ENCODE measurements at regions not wholly inside any gene's neighbourhood (a gene's known extent, or its start where the extent isn't known, plus 50 kb on each side); places are given as distances from the start of the nearest gene placed in this dataset.

DNA sequence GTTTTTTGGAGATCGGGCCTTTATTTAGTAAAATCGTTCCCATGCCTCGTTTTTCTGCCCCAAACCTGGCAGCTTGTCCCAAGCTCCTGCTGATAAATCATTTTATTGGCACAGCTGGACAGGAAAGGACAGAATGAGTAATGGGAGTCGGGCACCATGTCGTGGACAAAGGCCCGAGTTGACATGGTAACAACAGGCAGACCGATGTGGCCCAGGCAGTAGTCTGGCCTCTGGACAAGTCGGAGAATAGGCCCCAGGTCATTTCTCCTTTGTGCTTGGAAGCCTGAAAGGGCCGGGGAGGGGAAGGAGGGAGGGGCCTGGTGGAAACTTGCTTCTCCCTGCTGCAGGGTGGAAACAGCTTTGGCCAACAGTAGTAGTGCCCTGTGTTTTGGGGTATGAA is 234.9 kb downstream of the SUDS3 start:
- DNase-seq: no peak

DNA sequence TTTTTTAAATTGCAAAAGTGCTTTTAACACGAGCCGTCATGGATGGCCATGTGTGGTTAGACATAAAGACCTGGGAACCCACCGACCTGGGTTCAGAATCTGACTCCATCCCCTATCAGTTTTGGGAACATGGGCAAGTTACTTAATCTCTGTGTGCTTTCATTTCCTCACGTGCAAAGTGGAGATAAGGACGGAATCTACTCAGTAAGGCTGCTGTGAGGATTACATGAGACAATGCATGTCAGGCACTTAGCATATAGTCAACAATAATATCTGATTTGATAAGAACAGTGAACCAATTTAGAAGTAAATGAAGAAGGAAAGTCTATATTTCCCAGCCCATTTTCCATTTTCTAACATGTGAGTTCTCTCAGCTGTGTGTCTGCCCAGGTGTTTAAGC is 235.4 kb downstream of the SUDS3 start:
- no peak for DNase-seq

DNA sequence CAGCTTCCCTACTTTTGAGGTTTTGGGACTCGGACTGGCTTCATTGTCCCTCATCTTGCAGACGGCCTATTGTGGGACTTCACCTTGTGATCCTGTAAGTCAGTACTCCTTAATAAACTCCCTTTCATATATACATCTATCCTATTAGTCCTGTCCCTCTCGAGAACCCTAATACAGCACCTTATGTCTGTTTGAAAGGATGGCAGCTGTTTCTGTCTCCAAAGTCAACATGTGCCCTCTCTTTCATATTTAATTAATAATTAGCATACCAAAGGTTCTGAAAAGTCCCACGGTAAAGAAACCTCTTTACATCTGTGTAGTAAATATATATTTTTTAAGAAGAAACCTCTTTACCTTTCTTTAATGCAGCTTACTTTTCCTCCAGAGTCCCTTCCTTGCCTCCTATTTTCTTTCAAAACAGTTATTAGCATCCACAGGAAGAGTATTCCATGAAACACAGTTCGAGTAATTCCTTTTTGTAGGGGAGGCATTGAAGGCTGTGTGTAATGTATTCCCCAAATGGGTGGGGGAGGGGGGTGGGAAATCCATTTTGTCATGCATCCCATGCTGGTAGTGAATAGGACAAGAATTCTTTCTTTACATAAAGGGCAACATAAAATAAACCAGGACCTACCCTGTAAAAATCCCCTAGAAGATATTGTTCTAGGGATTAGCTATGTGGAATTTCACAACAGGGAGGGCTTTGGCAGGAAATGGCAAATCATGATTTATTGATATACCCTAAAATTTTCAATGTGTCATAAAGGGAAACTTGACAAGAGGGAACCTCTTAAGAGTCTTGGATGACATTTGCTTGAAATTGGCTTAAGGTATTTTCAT is 241.5 kb downstream of the SUDS3 start:
- no peak for DNase-seq

DNA sequence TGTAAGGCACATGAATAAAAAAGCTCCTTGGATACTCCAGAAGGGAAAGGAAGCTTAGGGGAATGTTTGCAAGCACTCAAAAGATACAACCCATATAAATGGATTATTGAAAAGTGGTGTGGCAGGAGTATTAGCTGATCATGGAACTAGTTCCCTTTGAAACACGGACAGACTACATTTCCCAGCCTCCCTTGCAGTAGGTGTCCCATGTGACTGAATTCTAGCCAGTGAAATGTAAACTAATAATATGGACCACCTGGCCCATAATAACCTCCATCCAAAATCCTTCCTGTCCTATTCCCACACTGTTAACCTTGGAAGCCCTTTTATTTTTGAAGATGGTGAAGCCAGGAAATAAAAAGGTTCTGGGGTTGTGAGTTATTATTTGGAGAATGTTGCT is 242.3 kb downstream of the SUDS3 start:
- DNase-seq: no peak

DNA sequence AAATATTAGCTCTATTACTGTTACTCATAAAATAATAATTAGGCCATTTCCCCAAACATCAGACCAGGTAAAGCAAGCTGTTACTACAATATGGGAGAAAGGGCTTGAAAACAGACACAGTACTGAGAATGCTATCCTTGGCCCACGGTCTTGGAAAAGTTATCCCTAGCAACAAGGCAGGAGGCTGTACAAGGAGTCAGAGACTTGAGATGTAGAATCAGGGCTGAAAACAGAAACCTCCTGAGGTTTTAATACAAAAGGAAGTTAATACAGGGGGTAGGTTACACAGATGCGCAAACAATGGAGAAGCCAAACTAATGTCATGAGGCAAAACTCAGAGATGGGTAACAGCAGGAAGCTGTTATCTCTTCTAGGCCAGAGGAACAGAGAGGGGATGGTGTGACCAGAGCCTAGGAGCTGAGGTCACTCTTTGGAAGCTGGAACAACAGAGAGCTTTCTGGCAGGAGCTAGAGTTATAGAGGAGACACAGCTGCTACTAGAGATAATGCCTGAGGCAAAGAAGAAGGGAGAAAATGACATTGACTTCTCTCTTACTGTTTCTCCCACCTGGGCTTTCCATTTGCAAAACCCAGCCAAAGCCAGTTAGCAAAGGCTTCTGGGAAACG is 248.8 kb downstream of the SUDS3 start:
- DNase-seq: no peak

DNA sequence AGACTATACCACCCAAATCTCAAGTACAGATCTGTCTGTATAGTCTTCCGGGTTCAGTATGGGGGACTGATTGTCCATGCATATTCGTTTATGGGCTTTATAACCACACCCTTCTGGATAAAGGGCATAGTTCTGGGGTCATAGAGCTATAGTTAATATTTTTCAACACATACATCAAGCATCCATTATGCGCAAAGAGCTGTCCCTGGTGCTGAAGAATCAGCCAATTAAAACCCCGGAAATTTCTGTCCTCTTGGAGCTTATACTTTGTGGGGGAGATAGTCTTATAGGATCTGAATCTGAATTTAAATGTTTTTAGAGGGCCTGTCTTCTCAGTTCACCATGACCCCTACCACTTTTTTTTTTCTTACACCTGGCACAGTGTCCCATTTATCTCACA is 256.7 kb downstream of the SUDS3 start:
- no peak for DNase-seq

DNA sequence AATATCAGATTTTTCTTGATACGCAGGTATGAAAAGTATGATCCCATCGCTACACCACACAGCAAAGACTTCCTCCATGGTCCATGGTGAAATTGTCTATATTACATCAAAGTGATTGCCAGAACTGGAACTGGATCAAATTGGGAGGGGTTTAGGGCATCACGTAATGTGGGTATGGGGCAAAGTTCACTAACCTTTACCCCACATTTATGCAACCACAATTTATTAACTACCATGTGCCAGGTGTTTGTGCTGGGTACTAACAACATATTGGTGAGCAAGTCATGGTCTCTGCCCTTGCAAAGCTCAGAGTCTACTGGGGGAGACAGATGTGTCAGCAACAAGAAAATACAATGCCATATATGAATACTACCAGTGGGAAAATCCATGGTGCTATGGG is 258.9 kb downstream of the SUDS3 start:
- DNase-seq: no peak

DNA sequence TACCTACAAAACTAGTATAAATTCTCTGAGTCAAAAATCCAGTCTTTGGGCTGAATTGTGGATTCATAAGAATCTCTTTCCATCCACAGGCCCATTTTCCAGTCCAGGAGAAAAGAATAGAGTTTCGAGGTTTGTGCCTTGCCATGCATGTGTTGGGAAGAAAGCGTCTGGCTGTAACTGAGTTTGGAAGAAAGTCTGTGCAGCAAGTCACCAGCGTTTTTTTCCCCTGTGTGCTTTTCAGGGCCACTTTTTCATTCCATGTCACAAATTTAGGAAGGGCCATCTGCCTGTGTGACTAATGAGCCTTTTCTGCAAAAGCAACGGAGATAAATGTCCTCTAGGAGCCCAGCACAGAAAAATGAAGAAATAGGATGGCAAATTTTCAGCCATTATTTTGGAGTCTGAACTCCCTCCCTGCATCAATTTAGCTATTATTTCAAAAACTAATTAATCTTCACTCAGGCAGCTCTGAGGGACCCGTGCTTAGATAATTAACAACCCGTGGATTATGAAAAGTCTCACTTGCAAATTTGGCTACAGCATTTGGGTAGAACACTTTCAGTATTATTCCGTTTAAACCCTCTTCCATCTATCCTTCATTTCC is 261.5 kb downstream of the SUDS3 start:
- DNase-seq: no peak

DNA sequence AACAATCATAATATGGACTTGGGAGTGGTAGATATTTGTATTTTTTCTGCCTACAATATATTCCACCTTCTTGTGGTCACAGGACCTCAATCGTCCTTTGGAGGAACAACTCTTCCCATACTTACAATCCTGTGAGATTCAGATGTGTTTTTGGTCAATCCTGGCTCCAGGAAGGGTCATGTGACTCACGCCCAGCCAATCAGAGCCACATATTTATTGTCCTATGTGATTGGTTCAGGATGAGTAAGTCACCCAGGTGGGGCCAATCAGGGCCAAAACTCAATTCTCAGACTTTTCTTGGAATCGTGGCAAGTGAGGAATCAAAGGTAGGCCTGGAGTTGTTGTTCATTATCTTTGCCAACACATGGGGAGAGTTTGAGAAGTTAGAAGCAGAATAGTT is 264.9 kb downstream of the SUDS3 start:
- no peak for DNase-seq

DNA sequence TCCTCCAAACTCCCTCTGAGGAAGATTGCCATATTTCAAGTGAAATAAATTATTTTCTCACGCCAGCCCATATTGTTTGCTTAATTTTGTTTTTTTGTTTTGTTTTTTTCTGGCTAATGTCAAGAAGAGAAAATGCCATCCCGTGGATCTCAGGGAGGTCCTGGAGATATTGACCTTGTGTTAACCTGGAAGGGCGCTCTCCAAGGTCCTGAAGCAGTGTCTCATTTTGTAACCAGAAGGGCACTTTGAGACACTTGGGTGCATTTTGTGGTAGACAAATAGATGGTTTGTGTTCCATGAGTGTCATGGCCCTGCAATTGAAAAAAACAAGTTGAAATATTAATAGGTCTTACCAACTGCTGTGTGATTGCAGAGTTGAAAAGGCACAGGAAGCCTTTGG is 268.9 kb downstream of the SUDS3 start:
- DNase-seq: no peak

DNA sequence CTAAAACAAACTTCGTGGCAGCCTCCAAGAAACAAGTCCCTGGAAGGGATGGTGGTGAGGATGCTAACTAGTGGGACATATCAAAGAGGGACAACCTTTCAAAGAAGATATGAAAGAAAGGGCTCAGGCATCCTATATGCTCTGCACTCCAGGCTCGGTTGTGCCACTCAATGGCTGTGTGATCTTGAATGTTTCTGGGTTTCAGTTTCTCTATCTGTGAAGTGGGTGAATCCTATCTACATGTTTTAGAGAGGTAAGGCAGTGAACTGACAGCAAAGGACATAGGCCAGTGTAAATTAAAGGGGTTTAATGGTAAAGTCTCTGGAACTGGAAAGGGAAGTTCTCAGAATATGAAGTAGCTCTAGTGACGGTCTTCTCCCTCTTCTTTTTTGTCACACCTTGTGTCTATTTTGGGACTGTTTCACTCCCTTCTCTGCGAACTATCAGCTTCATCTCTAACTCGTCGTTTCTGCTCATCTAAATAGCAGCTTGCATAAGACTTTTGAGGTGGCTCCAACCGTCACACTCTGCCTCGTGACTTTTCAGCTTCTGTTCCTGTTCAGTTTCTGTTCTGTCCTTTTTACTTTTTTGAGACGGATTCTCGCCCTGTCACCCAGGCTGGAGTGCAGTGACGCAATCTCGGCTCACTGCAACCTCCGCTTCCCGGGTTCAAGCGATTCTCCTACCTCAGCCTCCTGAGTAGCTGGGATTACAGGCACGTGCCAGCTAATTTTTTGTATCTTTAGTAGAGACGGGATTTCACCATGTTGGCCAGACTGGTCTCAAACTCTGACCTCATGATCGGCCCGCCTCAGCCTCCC is 273.6 kb downstream of the SUDS3 start:
- DNase-seq: no peak

DNA sequence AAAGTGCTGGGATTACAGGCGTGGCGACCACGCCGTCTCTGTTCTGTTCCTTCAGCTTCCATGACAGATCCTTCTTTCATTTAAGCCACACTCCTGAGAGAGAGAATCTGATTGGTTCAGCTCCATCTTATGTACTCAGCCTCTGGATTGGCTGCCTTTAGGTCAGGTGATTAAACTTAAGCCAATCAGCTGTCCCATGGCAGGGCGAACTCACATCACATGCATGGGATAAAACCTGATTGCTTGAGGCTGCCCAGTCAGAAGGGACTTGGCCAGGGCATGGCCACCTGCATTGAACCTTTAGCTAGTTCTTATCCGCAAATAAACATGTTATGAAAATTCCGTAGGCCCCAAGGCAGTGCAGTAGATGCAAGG is 274.2 kb downstream of the SUDS3 start:
- no peak for DNase-seq

DNA sequence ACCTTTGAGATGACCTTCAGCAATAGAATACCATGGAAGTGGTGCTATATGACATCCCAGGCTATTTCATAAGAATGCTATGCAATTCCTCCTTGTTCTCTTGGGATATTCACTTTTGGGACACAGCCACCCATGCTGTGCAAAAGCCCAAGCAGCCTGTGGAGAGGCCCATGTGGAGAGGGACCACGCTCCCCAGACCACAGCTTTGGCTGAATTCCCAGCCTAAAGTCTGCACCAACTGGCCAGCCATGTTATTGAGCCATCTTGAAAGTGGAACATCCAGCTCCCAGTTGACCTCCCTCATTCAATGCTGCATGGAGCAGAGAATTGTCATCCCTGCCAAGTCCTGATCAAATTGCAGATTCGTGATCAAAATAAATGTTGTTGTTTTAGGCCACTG is 275.1 kb downstream of the SUDS3 start:
- DNase-seq: no peak

DNA sequence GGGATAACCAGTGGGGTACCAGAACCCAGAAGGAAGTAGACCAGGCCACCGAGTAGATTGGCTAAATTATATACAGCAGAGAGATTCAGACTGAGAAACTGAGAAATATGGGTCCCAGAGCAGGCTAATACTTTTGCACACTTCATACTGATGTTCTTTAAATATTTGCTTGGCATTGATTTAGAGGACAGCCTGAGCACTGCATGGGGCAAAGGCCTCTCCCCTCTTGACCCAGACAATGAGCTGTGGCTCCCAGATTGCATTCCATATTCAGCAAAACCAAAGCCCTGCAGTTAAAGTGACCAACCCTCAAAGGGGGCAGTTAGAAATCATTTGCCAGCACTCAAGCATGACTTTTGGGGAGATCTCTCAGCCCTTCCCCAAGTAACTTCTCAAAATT is 279.2 kb downstream of the SUDS3 start:
- no peak for DNase-seq

DNA sequence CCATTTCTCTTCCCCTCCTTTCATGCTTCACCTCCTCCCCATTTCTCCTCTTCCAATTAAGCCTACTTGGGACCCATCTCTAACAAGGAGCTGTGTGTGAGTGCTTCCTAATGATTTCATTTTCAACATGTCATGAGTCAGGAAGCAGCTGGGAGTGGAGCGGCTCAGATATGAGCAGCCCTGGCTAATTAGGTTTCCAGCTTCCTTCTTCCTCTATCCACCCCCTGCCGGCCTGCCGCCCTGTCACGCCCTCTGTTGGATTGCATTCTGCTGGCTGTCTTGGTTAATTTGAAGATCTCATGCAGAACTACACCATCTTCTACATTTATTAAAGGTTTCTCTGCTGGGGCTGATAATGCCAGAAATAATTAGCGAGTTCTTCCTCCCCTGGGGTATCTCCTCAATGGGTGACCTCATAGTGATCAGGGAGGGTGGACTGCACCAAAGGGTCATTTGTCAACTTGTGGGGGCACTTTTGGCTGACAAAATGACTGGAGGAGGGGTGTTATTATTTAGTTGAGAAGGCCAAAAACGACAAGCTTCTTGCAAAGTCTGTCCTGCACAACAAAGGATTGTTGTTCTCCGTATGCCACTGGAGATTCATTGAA is 300.9 kb upstream of the SRRM4 start:
- DNase-seq: no peak

DNA sequence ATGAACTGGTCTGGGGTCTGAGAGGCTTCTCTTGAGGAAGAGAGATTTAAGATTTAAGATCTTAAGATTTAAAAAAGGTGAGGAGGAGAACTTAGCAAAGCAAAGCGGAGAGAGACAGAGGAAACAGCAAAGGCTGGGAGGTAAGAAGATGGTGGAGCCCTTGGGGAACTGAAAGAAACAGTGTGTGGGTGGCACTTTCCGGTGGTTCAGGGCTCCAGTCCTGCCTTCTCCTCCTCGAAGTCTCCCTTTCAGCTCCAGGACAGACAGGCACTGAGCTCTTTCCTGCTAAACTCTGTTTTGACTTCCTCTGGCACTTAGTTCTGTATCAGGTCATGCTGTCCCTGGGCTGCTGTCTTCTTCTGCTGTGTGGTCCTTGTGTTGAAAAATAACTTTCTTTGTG is 298.7 kb upstream of the SRRM4 start:
- DNase-seq: no peak

DNA sequence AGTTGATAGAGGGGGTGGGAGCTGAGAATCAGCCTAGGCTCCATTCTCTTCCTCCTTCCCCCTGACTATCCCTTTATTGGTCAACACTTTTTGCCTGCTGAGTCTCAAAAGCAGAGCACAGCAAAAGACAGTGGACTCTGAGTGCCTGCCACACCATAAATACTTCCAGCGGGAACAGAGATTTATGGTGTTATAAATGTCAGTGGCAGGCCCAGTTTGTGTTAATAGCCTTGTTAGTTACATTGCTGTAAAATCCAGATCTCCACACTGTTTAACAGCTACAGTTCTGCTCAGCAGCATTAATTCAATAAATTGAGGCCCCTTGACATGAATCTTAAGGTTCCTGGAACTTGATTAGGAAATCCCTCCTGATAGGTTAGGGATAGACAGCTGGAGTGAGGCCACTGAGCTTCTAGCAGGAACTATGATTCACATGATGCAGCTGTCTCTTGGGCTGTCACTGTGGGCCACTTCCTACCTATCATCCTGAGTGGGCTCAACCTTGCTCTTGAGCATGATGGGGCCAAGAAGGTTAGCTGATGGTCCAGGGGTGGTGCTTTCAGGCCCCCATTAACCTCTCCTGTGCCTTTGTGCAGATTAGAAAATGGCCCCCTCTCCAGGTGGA is 295.2 kb upstream of the SRRM4 start:
- DNase-seq: no peak

DNA sequence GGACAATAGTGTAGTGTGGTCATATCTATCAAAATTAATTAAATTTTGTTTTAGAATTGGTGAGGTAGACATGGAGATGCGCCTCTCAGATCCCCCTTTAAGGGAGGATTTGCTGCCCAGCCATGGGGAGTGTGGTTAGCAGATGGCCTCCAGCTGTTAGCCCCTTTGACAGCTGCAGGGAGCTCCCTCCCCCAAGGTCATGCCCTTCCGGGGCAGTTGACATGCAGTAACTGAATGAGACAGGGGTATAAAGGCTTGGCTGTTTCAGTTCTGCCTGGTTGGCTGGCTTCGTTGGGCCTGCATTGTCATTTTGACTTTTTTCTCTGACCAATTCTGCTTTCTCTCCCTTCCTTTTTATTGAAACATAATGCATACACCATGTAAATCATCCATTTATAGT is 291.5 kb upstream of the SRRM4 start:
- no peak for DNase-seq

DNA sequence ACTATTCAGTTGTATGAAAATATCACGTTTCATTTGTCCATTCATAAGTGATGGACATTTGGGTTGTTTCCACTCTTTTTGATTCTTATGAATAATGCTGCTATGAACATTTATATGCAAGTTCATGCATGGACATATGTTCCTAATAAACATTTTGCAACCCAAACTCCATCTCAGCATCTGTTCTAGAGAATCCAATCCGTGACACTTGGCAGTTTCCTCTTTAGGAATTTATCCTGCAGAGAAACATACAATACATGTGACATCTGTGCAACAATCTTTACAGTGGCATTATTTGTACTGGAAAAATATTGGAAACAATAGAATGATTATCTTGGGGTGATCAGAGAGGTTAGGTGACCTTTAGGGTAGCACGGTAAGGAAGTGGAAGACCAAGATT is 290.8 kb upstream of the SRRM4 start:
- DNase-seq: no peak

DNA sequence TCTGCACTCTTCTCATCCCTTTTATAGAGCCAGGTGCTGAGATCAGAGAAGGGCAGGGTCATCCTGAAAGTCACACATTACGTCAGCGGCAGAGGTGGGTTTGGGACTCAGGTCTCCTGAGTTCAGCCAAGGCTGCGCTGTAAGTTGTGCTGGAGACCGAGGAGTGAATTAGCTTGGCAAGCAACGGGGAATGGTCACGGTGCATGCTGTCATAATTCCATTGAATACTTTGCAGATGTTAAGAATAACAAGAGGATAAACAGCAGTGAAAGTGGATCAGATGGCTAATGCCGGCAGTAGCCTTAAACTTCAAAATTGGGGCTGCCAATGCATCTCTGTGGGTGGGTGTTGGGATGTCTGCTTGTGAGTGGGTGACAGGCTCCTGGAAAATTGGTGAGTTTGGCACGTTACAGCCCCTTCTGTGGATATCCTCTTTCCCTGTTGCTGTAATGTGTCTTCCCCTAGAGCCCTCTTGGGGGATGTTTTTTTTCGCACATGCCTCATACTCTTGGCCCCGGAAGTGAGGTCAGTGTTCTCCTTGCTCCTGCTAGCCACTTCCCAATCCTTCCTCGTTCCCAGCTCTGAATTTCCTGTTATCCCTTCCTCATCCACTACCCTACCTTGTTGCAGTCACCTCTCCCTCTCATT is 287.1 kb upstream of the SRRM4 start:
- DNase-seq: no peak

DNA sequence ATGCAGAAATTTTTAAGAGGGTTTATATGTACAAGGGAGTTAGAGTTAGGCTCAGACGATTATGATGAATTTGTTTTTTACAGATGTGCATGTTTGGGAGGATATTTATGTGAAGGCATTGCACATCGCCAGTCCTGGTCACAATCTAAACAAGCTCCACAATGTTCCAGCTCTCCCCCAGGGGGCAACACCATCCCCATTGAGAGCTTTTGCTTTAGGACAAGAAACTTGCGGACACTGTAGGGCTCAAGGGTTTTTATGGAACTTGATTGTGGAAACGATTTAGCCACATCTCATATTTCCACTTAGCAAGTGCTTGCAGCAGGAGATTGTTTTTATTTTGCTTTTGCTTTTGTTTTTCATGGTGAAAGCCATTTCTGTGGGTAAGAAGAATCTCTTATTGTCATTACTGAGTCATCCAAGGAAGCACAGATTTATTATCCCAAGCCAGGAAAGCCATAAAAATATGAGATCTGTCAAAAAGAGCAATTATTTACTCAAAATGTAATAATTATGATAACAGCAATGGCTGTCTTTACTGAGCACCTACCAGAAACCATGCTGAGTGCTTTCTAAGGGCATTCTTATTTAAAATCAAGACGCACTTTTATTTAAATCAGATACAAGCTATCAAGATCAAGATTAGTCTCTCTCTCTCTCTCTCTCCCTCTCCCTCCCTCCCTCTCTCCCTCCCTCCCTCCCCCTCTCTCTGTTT is 276.7 kb upstream of the SRRM4 start:
- DNase-seq: no peak

Data from NCI-H526 (cell line).